ENCODE measurements at regions not wholly inside any gene's neighbourhood (a gene's known extent, or its start where the extent isn't known, plus 50 kb on each side); places are given as distances from the start of the nearest gene placed in this dataset.

DNA sequence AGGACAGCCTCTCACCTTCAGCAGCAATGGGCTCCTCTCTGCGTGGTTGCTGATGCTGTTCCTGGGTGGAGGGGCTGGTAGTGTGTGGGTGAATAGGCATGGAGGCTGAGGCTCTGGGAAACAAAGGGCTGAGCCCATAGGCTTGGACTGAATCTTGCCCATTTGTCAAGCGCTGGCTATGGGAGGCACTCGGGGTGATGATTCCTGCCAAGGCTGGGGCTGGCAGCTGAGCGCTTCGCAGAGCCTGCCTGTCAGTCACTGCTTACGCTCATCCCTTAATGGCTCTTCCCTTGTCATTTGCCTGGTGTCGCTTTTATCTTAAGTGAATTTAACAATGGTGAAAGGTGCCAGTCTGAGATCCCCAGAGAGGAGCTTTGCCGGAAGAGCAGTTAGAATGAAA, 353.3 kb downstream of the PBX1 start:
- H3K4me3 ChIP-seq (ENCODE audit: low read length), result no peak overlapping the region
- peak overlapping the region; percentile 10 for H3K27ac ChIP-seq (ENCODE audit: low read length)
- no peaks in the 10 kb centered on the region for H4K20me1 ChIP-seq (ENCODE audit: insufficient read depth)
- H3F3A ChIP-seq (ENCODE audit: insufficient read depth, low read length, poor library complexity, severe bottlenecking), result no peaks in the 10 kb centered on the region
- H3K9me2 ChIP-seq (ENCODE audit: insufficient read depth, low read length), result no peaks in the 10 kb centered on the region
- H2AFZ ChIP-seq (ENCODE audit: low read depth, low read length), result no peak overlapping the region
- H3K4me2 ChIP-seq (ENCODE audit: low read length), result no peak overlapping the region
- H3K9ac ChIP-seq (ENCODE audit: low read length), result no peak overlapping the region
- H3K27me3 ChIP-seq (ENCODE audit: insufficient read depth, low read depth, low read length), result no peaks in the 10 kb centered on the region
- no peaks in the 10 kb centered on the region for H3K9me3 ChIP-seq (ENCODE audit: low read length)
- H3K79me2 ChIP-seq (replicated peaks; ENCODE audit: insufficient read depth, low read length), result no peaks in the 10 kb centered on the region
- no peaks in the 10 kb centered on the region for H3K36me3 ChIP-seq (ENCODE audit: insufficient read depth, low read length)
- TF ChIP-seq RAD21 (conservative IDR thresholded peaks at IDR 0.05) (no peak), EZH2 (IDR thresholded peaks at IDR 0.05; ENCODE audit: borderline replicate concordance, insufficient read depth, low read length, poor library complexity, severe bottlenecking) (no peak), POLR2AphosphoS5 (IDR thresholded peaks at IDR 0.05) (peak; percentile 46), SMC3 (conservative IDR thresholded peaks at IDR 0.05; ENCODE audit: poor library complexity) (no peak), CTCF (IDR thresholded peaks at IDR 0.05; ENCODE audit: poor library complexity, severe bottlenecking) (no peak), EP300 (conservative IDR thresholded peaks at IDR 0.05; ENCODE audit: poor library complexity, severe bottlenecking) (peak; percentile 77), TAF1 (IDR thresholded peaks at IDR 0.05; ENCODE audit: low read depth) (no peak), MXI1 (conservative IDR thresholded peaks at IDR 0.05; ENCODE audit: poor library complexity, severe bottlenecking) (no peak)
- TF ChIP-seq, protein P1, sequence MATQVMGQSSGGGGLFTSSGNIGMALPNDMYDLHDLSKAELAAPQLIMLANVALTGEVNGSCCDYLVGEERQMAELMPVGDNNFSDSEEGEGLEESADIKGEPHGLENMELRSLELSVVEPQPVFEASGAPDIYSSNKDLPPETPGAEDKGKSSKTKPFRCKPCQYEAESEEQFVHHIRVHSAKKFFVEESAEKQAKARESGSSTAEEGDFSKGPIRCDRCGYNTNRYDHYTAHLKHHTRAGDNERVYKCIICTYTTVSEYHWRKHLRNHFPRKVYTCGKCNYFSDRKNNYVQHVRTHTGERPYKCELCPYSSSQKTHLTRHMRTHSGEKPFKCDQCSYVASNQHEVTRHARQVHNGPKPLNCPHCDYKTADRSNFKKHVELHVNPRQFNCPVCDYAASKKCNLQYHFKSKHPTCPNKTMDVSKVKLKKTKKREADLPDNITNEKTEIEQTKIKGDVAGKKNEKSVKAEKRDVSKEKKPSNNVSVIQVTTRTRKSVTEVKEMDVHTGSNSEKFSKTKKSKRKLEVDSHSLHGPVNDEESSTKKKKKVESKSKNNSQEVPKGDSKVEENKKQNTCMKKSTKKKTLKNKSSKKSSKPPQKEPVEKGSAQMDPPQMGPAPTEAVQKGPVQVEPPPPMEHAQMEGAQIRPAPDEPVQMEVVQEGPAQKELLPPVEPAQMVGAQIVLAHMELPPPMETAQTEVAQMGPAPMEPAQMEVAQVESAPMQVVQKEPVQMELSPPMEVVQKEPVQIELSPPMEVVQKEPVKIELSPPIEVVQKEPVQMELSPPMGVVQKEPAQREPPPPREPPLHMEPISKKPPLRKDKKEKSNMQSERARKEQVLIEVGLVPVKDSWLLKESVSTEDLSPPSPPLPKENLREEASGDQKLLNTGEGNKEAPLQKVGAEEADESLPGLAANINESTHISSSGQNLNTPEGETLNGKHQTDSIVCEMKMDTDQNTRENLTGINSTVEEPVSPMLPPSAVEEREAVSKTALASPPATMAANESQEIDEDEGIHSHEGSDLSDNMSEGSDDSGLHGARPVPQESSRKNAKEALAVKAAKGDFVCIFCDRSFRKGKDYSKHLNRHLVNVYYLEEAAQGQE (IDR thresholded peaks at IDR 0.05; ENCODE audit: borderline replicate concordance), result no peak

- Histone ChIP-seq H3K27ac (ENCODE audit: low read length) (no peak overlapping the region), H4K20me1 (ENCODE audit: insufficient read depth) (no peaks in the 10 kb centered on the region), H3K9me3 (ENCODE audit: low read length) (no peaks in the 10 kb centered on the region), H3K9me2 (ENCODE audit: insufficient read depth, low read length) (no peaks in the 10 kb centered on the region), H3K9ac (ENCODE audit: low read length) (no peak overlapping the region), H3F3A (ENCODE audit: insufficient read depth, low read length, poor library complexity, severe bottlenecking) (no peaks in the 10 kb centered on the region), H3K36me3 (ENCODE audit: insufficient read depth, low read length) (no peaks in the 10 kb centered on the region), H3K79me2 (replicated peaks; ENCODE audit: insufficient read depth, low read length) (no peaks in the 10 kb centered on the region), H3K4me2 (ENCODE audit: low read length) (no peak overlapping the region), H3K4me3 (ENCODE audit: low read length) (no peak overlapping the region), H3K27me3 (ENCODE audit: insufficient read depth, low read depth, low read length) (no peaks in the 10 kb centered on the region), H2AFZ (ENCODE audit: low read depth, low read length) (no peak overlapping the region)
- TF ChIP-seq, protein P1 (IDR thresholded peaks at IDR 0.05; ENCODE audit: borderline replicate concordance), result no peak
- TF ChIP-seq EP300 (conservative IDR thresholded peaks at IDR 0.05; ENCODE audit: poor library complexity, severe bottlenecking) (no peak), SMC3 (conservative IDR thresholded peaks at IDR 0.05; ENCODE audit: poor library complexity) (no peak), TAF1 (IDR thresholded peaks at IDR 0.05; ENCODE audit: low read depth) (no peak), MXI1 (conservative IDR thresholded peaks at IDR 0.05; ENCODE audit: poor library complexity, severe bottlenecking) (no peak), POLR2AphosphoS5 (IDR thresholded peaks at IDR 0.05) (no peak)
These were observed 351.7 kb downstream of the PBX1 start for GRCh38 chr1:164910671-164911070.
